HG02981 (cell line): ENCODE measurements at regions not wholly inside any gene's neighbourhood (a gene's known extent, or its start where the extent isn't known, plus 50 kb on each side); places are given as distances from the start of the nearest gene placed in this dataset.
"Not testable (repeated sequence)": the region's sequence is repeated elsewhere in the genome, so short reads cannot be mapped to it uniquely, and the experiment has no call there.

ENCODE experiments used
- ATAC-seq: cut with Tn5 transposase; IDR thresholded peaks from one replicate; pipeline ENCODE4 v1.9.1; 2021; ENCODE audit warnings: mild to moderate bottlenecking, moderate library complexity; ENCODE audit not compliant: unreplicated experiment

DNA sequence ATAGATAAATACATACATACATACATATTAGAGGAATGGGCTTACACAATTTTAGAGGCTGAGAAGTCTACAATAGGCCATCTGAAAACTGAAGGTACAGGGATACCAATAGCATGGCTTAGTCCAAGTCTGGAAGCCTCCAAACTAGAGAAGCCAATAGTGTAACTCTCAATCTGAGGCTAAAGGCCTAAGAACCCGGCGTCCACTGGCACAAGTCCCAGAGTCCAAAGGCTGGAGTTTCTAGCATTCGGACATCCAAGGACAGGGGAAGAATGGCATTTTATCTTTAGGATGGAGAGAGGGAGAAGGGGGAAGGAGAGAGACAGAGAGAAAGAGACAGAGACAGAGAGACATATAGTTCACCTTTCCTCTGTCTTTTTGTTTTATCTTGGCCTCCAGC lies 63.7 kb upstream of the SYT4 start:
- no peak for ATAC-seq

DNA sequence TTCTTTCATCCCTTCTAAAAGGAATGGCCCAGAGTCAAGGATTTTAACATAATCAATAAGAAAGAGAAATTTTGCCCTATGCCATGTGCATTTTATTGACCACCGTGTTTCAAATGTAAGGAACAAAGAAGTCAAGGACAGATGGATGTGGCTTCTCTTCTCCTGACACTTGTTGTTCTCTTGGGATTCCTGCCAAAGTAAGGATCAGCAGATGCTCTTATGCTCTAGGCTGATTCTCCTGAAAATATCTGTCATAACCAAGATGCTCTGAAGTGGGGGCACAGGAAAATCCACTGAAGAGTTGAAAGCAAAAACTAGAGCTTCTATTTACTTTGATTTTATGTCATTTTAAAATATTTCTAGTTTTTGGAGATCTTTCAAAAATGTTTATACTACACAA lies 72.9 kb upstream of the SYT4 start:
- ATAC-seq, result no peak

DNA sequence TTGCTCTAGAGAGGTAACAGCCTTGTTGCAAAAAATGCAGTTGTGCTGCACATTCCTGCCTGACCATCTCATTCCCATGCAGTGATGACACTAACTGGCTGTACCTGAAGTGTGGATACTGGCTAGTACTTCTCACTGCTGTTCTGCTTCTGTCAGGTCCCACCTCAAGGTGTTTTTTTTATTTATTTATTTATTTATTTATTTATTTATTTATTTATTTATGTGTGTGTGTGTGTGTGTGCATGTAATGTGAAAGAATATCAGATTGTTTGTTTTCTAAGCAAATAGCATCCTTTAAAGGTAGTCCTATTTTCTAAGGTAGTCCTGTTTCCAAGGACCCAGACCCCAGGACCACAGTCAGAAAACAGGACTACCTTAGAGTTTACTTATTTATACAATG lies 87.2 kb upstream of the SYT4 start:
- no peak for ATAC-seq

DNA sequence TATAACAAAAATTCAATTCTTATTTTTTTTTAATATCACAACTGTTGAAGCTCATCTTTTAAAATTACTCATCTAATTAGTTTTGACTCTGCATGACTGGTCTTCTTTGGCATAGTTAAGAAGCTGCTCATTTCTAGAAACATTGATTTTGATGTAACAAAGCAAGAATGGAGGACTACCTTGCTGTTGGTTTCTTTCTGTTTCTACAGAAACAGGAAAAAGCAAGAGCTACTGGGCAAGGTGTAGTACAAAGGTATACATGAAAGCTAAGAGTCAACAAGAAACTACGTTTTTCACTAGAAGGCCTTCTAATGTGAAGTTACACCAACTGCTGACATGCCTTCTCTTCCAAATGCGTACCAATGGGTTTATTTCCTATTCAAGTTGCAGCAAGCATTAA lies 90.6 kb upstream of the SYT4 start:
- no peak for ATAC-seq

- not testable (repeated sequence) for ATAC-seq
Measured at GRCh38 chr18:43369311-43369710, 92.0 kb upstream of the SYT4 start.

DNA sequence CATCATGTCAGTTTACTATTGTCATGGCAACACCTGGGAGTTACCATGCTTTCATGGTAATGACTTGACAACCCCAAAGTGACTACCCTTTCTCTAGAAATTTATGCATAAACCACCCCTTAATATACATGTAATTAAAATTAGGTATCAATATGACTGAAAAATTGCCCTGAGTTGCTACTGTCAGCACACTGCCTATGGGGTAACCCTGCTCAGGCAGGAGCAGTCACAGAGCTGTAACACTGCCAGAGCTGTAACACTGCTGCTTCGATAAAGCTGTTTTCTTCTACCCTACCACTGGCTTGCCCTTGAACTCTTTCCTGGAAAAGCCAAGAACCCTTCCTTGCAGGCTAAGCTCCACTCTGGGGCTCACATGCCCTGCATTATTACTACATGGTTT lies 95.5 kb upstream of the SYT4 start:
- ATAC-seq, result no peak

DNA sequence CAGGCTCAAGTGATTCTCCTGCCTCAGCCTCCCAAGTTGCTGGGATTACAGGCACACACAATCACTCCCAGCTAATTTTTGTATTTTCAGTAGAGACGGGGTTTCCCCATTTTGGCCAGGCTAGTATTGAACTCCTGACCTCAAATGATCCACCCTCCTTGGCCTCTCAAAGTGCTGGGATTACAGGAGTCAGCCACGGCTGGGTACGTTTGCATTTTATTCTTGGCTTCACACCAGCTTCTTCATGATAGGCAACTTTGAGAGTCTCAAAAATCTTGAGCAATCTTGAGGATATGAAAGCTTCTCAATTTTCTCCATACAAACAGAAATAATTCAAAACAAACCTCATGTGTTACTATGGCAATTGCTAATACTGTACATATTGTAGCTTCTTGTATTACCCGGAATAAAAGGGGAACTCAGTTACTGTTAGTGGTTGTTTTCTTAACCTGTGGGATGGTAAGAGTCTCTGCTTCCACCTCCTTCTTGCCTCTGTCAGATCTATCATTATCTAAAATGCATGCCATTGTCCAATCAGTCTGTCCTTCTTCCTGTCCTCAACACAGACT lies 102.9 kb upstream of the SYT4 start:
- no peak for ATAC-seq

- ATAC-seq, result no peak
Measured at GRCh38 chr18:43382641-43383403, 105.5 kb upstream of the SYT4 start.

GRCh38 chr18:43389163-43389562 lies 111.9 kb upstream of the SYT4 start:
- ATAC-seq, result no peak

- ATAC-seq, result no peak
Measured at GRCh38 chr18:43392168-43392567, 114.9 kb upstream of the SYT4 start.

- ATAC-seq, result no peak
Measured at GRCh38 chr18:43393174-43393573, 115.9 kb upstream of the SYT4 start.

DNA sequence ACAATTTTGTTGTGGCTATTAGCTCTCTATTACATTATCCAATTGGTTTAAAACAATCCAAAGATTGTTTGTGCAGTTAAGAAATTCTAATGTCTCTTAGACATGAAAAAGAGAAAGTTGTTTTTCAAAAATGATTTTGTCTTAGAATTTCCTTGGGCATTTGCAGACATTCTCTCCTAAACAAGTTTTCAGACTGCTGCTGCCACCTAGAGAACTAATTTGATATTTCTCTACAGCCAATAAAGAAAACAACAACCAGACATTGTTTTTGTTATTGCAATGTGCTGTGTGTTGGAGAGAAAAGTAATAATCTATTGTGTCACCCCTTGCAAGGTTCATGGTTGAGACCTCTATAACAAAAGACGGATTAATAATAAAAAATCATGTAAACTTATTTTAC lies 119.0 kb upstream of the SYT4 start:
- ATAC-seq, result no peak

GRCh38 chr18:43398601-43399000 lies 121.3 kb upstream of the SYT4 start:
- no peak for ATAC-seq

- no peak for ATAC-seq
Measured at GRCh38 chr18:43405097-43405496, 127.8 kb upstream of the SYT4 start.

DNA sequence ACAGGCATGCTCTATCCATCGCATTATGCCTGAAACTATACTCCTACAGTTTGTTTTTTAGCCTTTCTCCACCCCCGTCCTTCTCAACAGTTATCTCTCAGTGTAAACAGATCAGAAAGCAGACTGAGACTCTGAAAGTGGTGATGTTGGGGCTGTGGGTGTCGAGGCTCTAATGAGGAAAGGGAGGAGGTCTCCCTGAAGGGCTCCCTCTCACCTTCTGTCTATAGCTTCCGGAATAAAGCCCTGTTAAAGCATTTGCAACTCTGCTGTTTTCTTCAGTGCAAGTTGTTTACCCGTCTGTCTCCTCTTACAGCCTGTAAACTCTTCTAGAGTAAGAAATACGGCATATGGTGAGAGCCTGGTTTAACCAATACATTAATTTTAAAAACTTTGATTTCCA lies 136.7 kb upstream of the SYT4 start:
- ATAC-seq, result no peak

DNA sequence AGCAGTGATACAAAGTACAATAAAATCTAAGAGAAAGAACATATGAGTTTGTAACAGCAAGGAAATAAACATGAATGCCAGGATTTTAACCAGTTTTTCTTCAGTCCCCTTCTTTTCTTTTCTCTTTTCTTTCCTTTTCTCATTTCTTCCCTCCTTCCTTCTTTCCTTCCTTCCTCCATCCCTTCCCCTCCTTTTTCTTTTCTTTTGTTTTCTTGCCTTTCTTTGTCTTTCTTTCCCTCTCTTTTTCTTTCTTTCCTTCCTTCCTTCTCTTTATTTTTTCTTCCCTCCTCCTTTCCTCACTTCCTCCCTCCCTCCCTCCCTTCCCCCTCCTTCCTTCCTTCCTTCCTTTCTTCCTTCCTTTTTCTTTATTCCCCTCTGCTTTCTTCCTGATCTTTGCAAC lies 142.8 kb upstream of the SYT4 start:
- ATAC-seq, result no peak

DNA sequence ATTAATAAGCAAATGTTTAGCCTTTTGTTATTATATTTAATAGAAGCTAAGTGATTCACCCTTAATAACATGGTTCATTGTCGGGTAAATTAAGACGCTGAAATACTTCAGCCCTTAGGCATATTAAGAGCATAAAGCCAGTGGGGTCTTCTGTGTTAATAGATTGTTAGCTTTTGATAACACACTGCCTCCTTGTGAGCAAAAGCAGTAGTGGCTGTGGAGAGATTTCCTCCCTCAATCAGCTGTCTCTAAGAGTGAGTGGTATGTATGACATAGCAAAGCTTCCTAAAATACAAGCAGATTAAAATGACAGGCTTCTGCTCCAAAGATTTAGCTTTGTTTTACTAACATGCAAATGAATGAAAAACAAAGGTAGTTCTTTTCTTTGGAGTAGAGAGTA lies 143.7 kb upstream of the SYT4 start:
- ATAC-seq, result no peak

DNA sequence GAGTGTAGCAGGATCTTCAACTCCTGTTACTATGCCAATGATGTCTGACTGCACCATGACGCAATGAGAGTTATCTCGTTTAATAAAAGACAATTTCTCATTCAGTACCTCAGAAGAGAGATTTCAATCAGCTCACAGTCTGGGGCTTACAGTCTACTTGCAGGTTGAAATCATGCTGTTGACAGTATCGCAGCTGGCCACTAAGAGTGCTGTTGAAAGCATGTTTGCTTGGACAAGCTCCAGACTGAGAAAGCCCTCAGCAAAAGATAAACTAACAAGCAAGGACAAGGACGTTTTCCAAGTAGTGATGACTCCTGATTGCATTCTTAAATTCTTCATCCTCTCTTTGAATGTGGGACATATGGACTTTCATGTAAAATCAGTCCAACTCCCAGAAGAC lies 145.2 kb upstream of the SYT4 start:
- no peak for ATAC-seq

DNA sequence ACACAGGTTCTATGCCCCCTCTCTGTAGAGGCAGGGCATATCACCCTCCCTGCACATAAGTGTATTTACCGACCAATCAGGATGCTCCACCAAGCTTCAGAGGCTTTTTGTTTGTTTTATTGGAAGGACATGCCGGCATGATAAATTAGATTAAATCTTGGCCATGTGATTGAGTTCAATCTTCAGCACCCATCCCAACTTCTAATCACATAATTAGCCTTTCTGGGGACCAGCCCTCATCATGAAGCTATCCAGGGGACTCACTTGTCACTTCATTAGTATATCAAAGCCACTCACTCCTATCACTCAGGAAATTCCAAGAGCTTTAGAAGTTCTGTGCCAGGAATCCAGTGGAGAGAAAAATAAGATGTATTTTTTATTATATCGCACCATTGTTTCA lies 158.6 kb upstream of the SYT4 start:
- ATAC-seq, result no peak

DNA sequence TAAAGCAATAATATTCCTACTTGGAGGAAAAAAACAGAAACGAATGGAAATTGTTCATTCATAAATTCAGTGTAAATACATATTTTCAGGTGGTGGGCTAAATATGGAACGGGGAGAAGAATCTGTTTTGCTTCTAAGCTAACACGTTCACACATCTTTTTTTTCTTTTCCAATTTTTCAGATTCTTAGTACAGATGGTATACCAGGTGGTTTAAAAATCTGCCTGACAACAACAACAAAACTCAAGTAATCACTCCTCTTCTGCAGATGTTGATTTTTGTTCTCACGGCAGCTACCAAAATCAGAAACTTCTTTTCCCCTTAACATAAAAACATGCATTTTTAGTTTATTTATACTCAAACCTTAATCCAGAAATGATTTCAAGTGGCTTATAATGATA lies 164.8 kb upstream of the SYT4 start:
- no peak for ATAC-seq

DNA sequence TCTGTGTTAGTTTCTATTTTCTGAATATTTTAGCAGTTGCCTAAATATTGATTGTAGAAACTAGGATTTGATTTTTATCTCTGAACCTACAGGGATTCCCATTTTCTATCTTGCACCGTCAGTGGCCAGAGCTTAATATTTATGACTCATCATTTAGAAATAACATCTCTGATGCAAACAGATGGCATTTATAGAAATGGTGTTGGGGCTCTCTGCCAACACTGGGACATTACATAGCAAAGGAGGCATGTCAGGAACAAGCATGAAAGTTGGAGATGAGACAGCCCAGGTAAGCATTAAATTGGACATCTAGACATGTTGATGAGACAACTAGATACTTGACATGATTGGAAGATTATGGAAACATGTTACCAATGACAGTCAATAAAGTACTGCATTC lies 165.3 kb upstream of the SYT4 start:
- no peak for ATAC-seq

GRCh38 chr18:43465483-43465882 lies 188.2 kb upstream of the SYT4 start:
- ATAC-seq, result no peak

DNA sequence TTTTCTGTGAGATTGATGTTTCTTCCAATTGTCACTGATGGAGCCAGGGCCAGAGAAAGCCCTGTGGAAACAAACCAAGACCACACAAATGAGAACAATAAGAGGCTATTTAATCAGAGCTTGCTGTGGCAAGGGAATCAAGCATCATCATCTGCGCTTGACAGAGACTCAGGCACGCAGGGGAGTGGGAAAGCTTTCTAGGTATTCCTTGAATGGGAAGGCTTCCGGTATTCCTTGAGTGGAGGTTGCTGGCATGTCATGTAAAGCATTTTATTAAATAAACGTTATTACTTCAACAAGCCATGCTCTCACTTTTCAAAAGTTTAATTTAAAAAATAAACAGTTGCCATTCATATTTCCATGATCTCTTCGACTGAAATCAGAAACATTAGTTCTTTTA lies 194.6 kb upstream of the SYT4 start:
- ATAC-seq, result no peak
